ENCODE measurements at regions not wholly inside any gene's neighbourhood (a gene's known extent, or its start where the extent isn't known, plus 50 kb on each side); places are given as distances from the start of the nearest gene placed in this dataset.

DNA sequence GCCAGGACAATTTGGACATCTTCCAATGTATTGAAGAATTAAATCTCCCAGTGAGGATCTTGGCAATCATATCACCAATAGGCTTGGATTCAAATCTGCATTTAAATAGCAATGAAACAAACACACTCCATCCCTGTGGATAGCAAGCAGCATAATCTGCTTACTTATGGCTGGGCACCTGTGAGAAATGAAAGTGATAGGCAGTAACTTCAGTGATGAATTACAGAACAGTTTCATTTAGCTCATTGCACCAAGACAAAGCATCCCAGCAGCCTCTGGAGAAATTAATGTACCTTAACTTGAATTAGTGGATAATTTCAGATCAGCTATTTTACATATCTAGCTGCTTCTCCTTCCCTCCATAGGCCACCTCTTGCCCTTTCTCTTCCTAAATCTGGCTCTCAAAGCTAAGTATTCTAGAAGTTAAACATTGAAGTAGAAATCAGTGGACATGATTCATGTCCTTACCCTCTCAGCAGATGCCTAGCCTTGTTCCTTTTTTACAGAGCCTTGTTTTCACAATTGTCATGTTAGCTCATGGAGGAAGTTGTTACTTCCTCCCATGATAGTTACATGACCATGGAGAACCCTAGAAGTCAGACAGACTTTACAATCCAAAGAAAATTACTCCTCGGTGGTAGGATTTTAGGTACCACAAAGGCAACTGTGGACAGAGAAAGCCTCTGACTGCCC is 88.5 kb upstream of the TACR1 start:
- TF ChIP-seq, protein P1, sequence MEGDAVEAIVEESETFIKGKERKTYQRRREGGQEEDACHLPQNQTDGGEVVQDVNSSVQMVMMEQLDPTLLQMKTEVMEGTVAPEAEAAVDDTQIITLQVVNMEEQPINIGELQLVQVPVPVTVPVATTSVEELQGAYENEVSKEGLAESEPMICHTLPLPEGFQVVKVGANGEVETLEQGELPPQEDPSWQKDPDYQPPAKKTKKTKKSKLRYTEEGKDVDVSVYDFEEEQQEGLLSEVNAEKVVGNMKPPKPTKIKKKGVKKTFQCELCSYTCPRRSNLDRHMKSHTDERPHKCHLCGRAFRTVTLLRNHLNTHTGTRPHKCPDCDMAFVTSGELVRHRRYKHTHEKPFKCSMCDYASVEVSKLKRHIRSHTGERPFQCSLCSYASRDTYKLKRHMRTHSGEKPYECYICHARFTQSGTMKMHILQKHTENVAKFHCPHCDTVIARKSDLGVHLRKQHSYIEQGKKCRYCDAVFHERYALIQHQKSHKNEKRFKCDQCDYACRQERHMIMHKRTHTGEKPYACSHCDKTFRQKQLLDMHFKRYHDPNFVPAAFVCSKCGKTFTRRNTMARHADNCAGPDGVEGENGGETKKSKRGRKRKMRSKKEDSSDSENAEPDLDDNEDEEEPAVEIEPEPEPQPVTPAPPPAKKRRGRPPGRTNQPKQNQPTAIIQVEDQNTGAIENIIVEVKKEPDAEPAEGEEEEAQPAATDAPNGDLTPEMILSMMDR (conservative IDR thresholded peaks at IDR 0.05 in 1 of 2, IDR thresholded peaks at IDR 0.05 in 1 of 2; ENCODE audit: low read depth in 1 of 2, low read length in 2 of 2): no peak
- no peak for TF ChIP-seq EZH2 (IDR thresholded peaks at IDR 0.05; ENCODE audit: low read length, missing control alignments)

Data from fibroblast of lung (primary cell).